ENCODE measurements at regions not wholly inside any gene's neighbourhood (a gene's known extent, or its start where the extent isn't known, plus 50 kb on each side); places are given as distances from the start of the nearest gene placed in this dataset.

DNA sequence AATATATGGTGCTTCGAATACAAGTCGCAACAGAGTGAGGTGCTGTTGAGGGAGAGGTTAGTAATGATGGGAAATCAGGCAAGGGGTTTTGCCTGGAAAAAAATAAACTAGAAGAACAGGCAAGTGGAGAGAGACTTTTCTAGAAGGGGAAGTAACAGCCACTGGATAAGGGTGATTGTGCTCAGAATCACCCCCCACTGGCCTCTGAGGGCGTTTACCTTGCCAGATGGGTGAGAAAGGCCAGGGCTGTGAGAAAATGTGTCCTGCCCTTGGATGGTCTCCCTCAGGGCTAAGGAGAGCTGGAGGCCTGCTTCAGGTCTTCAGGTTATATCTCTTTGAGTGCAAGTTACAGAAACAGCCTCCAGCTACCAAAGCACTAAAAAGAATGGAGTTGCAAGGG is 151.8 kb downstream of the MEX3B start:
- no peak overlapping the region for H2AK5ac ChIP-seq (ENCODE audit: low read length, severe bottlenecking)
- no peak overlapping the region for H3K18ac ChIP-seq (ENCODE audit: low read depth in 1 of 2, low read length in 2 of 2)
- H4K91ac ChIP-seq (ENCODE audit: low read length) = no peak overlapping the region
- no peak overlapping the region for H3K4me2 ChIP-seq (ENCODE audit: low read length, poor library complexity, severe bottlenecking)
- H3K9ac ChIP-seq (ENCODE audit: low read length) = no peak overlapping the region
- no peaks in the 10 kb centered on the region for H3K27me3 ChIP-seq (ENCODE audit: control insufficient read depth in 1 of 2, insufficient read depth in 1 of 2, low read length in 2 of 2)
- H2BK15ac ChIP-seq (ENCODE audit: low read depth, poor library complexity, severe bottlenecking) = no peak overlapping the region
- no peak overlapping the region for H2BK120ac ChIP-seq (ENCODE audit: low read depth, low read length)
- no peak overlapping the region for H2BK5ac ChIP-seq (ENCODE audit: low read depth, low read length, poor library complexity, severe bottlenecking)
- no peaks in the 10 kb centered on the region for H3K79me1 ChIP-seq (replicated peaks; ENCODE audit: low read length, poor library complexity, severe bottlenecking)
- no peaks in the 10 kb centered on the region for H3K4me1 ChIP-seq (ENCODE audit: control insufficient read depth, insufficient read depth, low read depth, low read length)
- H3K4ac ChIP-seq (ENCODE audit: low read depth in 1 of 2, low read length in 2 of 2) = no peak overlapping the region
- no peaks in the 10 kb centered on the region for H3K9me3 ChIP-seq (ENCODE audit: control insufficient read depth, low read length)
- no peak overlapping the region for H3K23ac ChIP-seq (ENCODE audit: low read length in 2 of 2)
- no peak overlapping the region for H3K4me3 ChIP-seq (ENCODE audit: insufficient read depth in 1 of 2, low read depth in 1 of 2, low read length in 2 of 2)
- DNase-seq = no peak
- WGBS = 86% methylated on average over 3 of the region's 3 CpGs
- no peak overlapping the region for H2AFZ ChIP-seq (ENCODE audit: low read depth, low read length)
- no peak overlapping the region for H4K8ac ChIP-seq (ENCODE audit: low read length)
- no peak overlapping the region for H3K14ac ChIP-seq (ENCODE audit: low read length in 2 of 2)
- H3K36me3 ChIP-seq (ENCODE audit: control insufficient read depth in 1 of 2, insufficient read depth in 2 of 2, low read depth in 1 of 2, low read length in 2 of 2) = no peaks in the 10 kb centered on the region
- no peak overlapping the region for H2BK12ac ChIP-seq (ENCODE audit: low read length in 2 of 2)
- no peak overlapping the region for H3K27ac ChIP-seq (ENCODE audit: low read length, poor library complexity, severe bottlenecking)

DNA sequence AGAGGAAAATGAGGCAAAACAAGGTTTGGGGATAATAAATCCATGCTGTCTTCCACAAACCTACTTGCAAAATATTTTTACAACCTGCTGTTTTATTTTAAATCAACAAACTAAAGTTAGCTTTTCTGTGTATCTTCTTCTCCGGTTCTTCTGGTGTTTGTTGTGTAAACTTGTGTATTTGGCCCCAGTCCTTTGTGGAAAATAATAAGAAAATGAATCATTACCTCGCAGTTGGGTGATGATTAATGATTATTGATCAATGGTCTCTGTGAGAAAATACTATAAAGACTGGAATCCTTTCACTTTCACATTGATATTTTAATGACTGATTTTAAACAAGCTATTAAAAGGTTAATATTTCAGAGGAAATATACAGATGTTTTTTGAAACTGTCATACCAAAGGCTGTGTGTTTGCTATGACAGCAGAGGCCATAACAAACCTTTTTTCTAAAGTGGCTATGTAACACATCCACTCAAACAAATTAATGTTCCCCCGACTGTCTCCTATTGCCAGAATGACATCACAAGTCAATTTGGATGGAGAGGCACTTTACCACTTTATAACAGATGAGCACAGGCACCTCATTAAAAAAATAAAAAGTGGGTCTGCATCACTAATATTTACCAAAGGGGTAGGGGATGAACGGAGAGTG is 152.5 kb downstream of the MEX3B start:
- peak; percentile 13 for DNase-seq
- no peak overlapping the region for H2BK5ac ChIP-seq (ENCODE audit: low read depth, low read length, poor library complexity, severe bottlenecking)
- no peak overlapping the region for H3K4me2 ChIP-seq (ENCODE audit: low read length, poor library complexity, severe bottlenecking)
- H2BK12ac ChIP-seq (ENCODE audit: low read length in 2 of 2) = no peak overlapping the region
- no peak overlapping the region for H2AFZ ChIP-seq (ENCODE audit: low read depth, low read length)
- H2AK5ac ChIP-seq (ENCODE audit: low read length, severe bottlenecking) = no peak overlapping the region
- no peak overlapping the region for H3K27ac ChIP-seq (ENCODE audit: low read length, poor library complexity, severe bottlenecking)
- H3K36me3 ChIP-seq (ENCODE audit: control insufficient read depth in 1 of 2, insufficient read depth in 2 of 2, low read depth in 1 of 2, low read length in 2 of 2) = no peaks in the 10 kb centered on the region
- no peaks in the 10 kb centered on the region for H3K4me1 ChIP-seq (ENCODE audit: control insufficient read depth, insufficient read depth, low read depth, low read length)
- no peak overlapping the region for H2BK15ac ChIP-seq (ENCODE audit: low read depth, poor library complexity, severe bottlenecking)
- H3K79me1 ChIP-seq (replicated peaks; ENCODE audit: low read length, poor library complexity, severe bottlenecking) = no peaks in the 10 kb centered on the region
- H4K91ac ChIP-seq (ENCODE audit: low read length) = no peak overlapping the region
- WGBS = 57% methylated on average over 3 of the region's 4 CpGs
- no peaks in the 10 kb centered on the region for H3K9me3 ChIP-seq (ENCODE audit: control insufficient read depth, low read length)
- H3K9ac ChIP-seq (ENCODE audit: low read length) = peak overlapping the region; percentile 54
- no peaks in the 10 kb centered on the region for H3K27me3 ChIP-seq (ENCODE audit: control insufficient read depth in 1 of 2, insufficient read depth in 1 of 2, low read length in 2 of 2)
- no peak overlapping the region for H3K4ac ChIP-seq (ENCODE audit: low read depth in 1 of 2, low read length in 2 of 2)
- H3K18ac ChIP-seq (ENCODE audit: low read depth in 1 of 2, low read length in 2 of 2) = no peak overlapping the region
- no peak overlapping the region for H4K8ac ChIP-seq (ENCODE audit: low read length)
- H3K23ac ChIP-seq (ENCODE audit: low read length in 2 of 2) = no peak overlapping the region
- H3K4me3 ChIP-seq (ENCODE audit: insufficient read depth in 1 of 2, low read depth in 1 of 2, low read length in 2 of 2) = no peak overlapping the region
- H3K14ac ChIP-seq (ENCODE audit: low read length in 2 of 2) = no peak overlapping the region
- no peak overlapping the region for H2BK120ac ChIP-seq (ENCODE audit: low read depth, low read length)

DNA sequence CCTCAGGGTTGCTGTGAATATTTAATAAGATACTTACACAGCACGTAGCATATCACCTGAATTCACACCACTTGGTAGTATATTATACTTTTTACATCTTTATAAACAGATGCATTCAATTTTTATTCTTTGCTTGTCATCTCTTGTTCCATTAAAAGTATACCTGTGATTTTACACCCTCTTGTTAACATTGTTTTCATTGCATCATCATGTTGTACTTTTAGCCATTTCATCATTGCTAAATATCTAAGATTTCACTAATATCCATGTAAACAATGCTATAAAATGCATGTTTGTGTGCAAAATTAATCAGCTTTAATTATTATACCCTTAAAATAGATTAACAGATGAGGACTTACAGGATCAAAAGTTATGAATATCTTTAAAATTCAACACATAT is 155.3 kb downstream of the MEX3B start:
- H3K9me3 ChIP-seq (ENCODE audit: control insufficient read depth, low read length) = no peaks in the 10 kb centered on the region
- H2AFZ ChIP-seq (ENCODE audit: low read depth, low read length) = no peak overlapping the region
- H3K23ac ChIP-seq (ENCODE audit: low read length in 2 of 2) = no peak overlapping the region
- no peak overlapping the region for H3K4me2 ChIP-seq (ENCODE audit: low read length, poor library complexity, severe bottlenecking)
- no peak overlapping the region for H3K9ac ChIP-seq (ENCODE audit: low read length)
- H3K79me1 ChIP-seq (replicated peaks; ENCODE audit: low read length, poor library complexity, severe bottlenecking) = no peaks in the 10 kb centered on the region
- H2BK120ac ChIP-seq (ENCODE audit: low read depth, low read length) = no peak overlapping the region
- H3K4ac ChIP-seq (ENCODE audit: low read depth in 1 of 2, low read length in 2 of 2) = no peak overlapping the region
- H4K8ac ChIP-seq (ENCODE audit: low read length) = no peak overlapping the region
- DNase-seq = no peak
- H3K27ac ChIP-seq (ENCODE audit: low read length, poor library complexity, severe bottlenecking) = no peak overlapping the region
- no peak overlapping the region for H4K91ac ChIP-seq (ENCODE audit: low read length)
- H2AK5ac ChIP-seq (ENCODE audit: low read length, severe bottlenecking) = no peak overlapping the region
- H3K36me3 ChIP-seq (ENCODE audit: control insufficient read depth in 1 of 2, insufficient read depth in 2 of 2, low read depth in 1 of 2, low read length in 2 of 2) = no peaks in the 10 kb centered on the region
- WGBS = no CpG with 5 or more reads among the region's 1 CpG
- H2BK15ac ChIP-seq (ENCODE audit: low read depth, poor library complexity, severe bottlenecking) = no peak overlapping the region
- H3K27me3 ChIP-seq (ENCODE audit: control insufficient read depth in 1 of 2, insufficient read depth in 1 of 2, low read length in 2 of 2) = no peaks in the 10 kb centered on the region
- H3K4me1 ChIP-seq (ENCODE audit: control insufficient read depth, insufficient read depth, low read depth, low read length) = peaks cover 1% of the 10 kb centered on the region
- H3K4me3 ChIP-seq (ENCODE audit: insufficient read depth in 1 of 2, low read depth in 1 of 2, low read length in 2 of 2) = no peak overlapping the region
- no peak overlapping the region for H2BK12ac ChIP-seq (ENCODE audit: low read length in 2 of 2)
- no peak overlapping the region for H3K18ac ChIP-seq (ENCODE audit: low read depth in 1 of 2, low read length in 2 of 2)
- H3K14ac ChIP-seq (ENCODE audit: low read length in 2 of 2) = no peak overlapping the region
- no peak overlapping the region for H2BK5ac ChIP-seq (ENCODE audit: low read depth, low read length, poor library complexity, severe bottlenecking)

DNA sequence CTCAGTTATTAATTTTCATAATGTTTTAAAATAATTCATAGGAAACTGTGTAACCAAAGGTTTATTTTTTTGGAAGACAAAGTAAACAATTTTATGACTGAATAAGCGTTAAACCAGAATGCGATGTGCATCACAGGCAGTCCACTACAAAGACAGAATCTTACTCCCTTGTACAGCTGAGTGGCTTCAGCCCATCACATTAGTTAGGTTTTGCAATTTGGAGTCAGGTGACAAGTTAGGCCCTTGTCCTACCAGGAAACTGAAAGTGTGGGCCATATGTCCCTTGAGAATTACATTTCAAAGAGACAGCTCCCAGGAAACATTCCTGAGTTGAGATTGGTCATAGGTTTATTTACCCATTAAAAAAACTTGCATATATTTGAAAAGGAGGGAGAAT is 156.3 kb downstream of the MEX3B start:
- Histone ChIP-seq H3K79me1 (replicated peaks; ENCODE audit: low read length, poor library complexity, severe bottlenecking) (no peaks in the 10 kb centered on the region), H3K4me3 (ENCODE audit: insufficient read depth in 1 of 2, low read depth in 1 of 2, low read length in 2 of 2) (no peak overlapping the region), H2BK120ac (ENCODE audit: low read depth, low read length) (no peak overlapping the region), H3K23ac (ENCODE audit: low read length in 2 of 2) (no peak overlapping the region), H3K9me3 (ENCODE audit: control insufficient read depth, low read length) (no peaks in the 10 kb centered on the region), H3K36me3 (ENCODE audit: control insufficient read depth in 1 of 2, insufficient read depth in 2 of 2, low read depth in 1 of 2, low read length in 2 of 2) (no peaks in the 10 kb centered on the region), H4K8ac (ENCODE audit: low read length) (no peak overlapping the region), H3K4me2 (ENCODE audit: low read length, poor library complexity, severe bottlenecking) (no peak overlapping the region), H3K14ac (ENCODE audit: low read length in 2 of 2) (no peak overlapping the region), H3K27ac (ENCODE audit: low read length, poor library complexity, severe bottlenecking) (no peak overlapping the region), H3K4me1 (ENCODE audit: control insufficient read depth, insufficient read depth, low read depth, low read length) (peaks cover 1% of the 10 kb centered on the region), H2BK12ac (ENCODE audit: low read length in 2 of 2) (no peak overlapping the region), H3K9ac (ENCODE audit: low read length) (no peak overlapping the region), H4K91ac (ENCODE audit: low read length) (no peak overlapping the region), H2BK15ac (ENCODE audit: low read depth, poor library complexity, severe bottlenecking) (no peak overlapping the region), H3K4ac (ENCODE audit: low read depth in 1 of 2, low read length in 2 of 2) (no peak overlapping the region), H3K18ac (ENCODE audit: low read depth in 1 of 2, low read length in 2 of 2) (no peak overlapping the region), H2AFZ (ENCODE audit: low read depth, low read length) (no peak overlapping the region), H3K27me3 (ENCODE audit: control insufficient read depth in 1 of 2, insufficient read depth in 1 of 2, low read length in 2 of 2) (no peaks in the 10 kb centered on the region), H2AK5ac (ENCODE audit: low read length, severe bottlenecking) (no peak overlapping the region), H2BK5ac (ENCODE audit: low read depth, low read length, poor library complexity, severe bottlenecking) (no peak overlapping the region)
- 100% methylated on average over 2 of the region's 2 CpGs for WGBS
- DNase-seq = peak; percentile 14
